GM21825 (cell line): ENCODE measurements at regions not wholly inside any gene's neighbourhood (a gene's known extent, or its start where the extent isn't known, plus 50 kb on each side); places are given as distances from the start of the nearest gene placed in this dataset.
"Not testable (repeated sequence)": the region's sequence is repeated elsewhere in the genome, so short reads cannot be mapped to it uniquely, and the experiment has no call there.

Experiments used
- ATAC-seq: cut with Tn5 transposase; IDR thresholded peaks from one replicate; pipeline ENCODE4 v1.9.1; 2021; ENCODE audit warnings: mild to moderate bottlenecking, moderate library complexity; ENCODE audit not compliant: unreplicated experiment

- no peak for ATAC-seq
These were observed 294.2 kb upstream of the GRIN3A start for GRCh38 chr9:102032614-102033013.

GRCh38 chr9:102000956-102001355 lies 262.5 kb upstream of the GRIN3A start:
- ATAC-seq = no peak

DNA sequence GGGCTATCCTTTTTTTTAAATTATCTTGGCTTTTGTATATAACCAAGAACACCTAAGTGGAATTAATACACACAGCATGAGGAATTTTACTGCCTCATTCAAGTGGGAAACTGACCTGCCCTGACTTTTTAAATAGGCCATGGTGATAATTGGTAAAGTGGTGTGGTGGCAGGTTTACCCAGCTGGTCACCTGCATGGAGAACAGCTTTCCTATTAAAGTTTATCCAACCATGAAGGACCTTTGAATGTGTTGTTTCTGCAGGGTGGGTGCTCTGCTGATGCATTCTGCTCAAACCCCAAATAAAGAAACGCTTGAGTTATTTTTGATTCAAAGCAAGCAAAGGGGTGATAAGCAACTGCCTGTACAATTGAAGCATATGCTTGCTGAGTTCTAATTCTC lies 261.0 kb upstream of the GRIN3A start:
- no peak for ATAC-seq

DNA sequence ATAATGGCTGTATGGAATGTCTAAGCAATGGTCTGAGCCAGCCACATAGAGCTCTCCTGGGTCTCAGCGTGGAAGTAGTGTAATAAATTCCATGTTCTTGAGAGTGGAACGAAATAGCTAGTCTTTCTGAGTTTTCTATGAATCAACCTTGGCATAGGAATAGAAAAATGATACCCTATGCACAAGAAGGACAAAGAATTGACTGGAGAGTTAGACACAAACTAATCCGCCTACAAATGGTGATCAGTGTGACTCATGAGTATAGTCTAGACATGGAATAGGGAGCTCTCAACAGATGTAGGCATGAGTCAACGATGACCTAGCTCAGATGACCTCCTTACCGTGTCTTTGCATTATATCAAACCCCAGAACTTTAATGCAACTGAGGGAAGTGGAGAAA lies 256.8 kb upstream of the GRIN3A start:
- ATAC-seq = no peak

DNA sequence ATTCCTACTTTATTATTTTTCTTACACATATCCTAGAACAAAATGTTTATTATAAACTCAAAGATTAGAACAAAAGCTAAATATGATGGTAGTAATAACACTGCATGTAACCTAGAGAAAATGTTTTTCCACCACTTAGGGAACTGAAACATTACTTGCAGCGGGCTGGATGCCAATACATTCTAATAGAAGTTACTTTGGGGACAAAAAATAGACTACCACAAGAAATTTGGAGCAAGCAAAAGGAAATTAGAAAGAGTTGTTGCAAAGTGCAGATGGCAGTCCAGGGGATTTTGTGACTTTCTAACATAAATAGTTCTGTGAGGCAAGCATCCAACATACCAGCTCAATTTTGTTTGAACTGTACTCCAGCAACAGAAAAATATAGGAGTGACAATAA lies 255.3 kb upstream of the GRIN3A start:
- ATAC-seq = no peak

GRCh38 chr9:101991926-101992325 lies 253.5 kb upstream of the GRIN3A start:
- ATAC-seq = no peak

GRCh38 chr9:101977614-101978210 lies 239.3 kb upstream of the GRIN3A start:
- peak; percentile 81 for ATAC-seq

GRCh38 chr9:101970609-101971008 lies 232.2 kb upstream of the GRIN3A start:
- ATAC-seq = no peak

GRCh38 chr9:101968392-101968791 lies 229.9 kb upstream of the GRIN3A start:
- no peak for ATAC-seq

GRCh38 chr9:101966691-101967090 lies 228.2 kb upstream of the GRIN3A start:
- ATAC-seq = no peak

DNA sequence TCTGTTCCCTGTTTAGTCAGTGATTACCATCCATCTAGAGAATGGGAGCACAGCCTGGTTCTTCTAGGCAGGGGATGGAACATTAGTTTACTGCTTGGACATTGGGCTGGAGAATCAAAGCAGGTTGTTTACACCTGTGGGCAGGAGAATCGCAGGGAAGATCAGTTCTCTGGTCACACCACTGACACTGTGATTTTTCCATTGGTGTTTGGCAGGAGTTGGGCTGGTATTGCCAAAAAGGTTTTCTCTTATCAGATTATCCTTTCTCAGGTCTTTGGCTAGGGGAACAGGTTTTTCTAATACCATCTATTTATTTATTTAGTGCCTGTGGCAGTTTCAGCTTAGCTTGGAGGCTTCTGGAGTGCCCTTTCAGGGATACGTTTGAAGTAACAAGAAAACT lies 219.3 kb upstream of the GRIN3A start:
- ATAC-seq = no peak

DNA sequence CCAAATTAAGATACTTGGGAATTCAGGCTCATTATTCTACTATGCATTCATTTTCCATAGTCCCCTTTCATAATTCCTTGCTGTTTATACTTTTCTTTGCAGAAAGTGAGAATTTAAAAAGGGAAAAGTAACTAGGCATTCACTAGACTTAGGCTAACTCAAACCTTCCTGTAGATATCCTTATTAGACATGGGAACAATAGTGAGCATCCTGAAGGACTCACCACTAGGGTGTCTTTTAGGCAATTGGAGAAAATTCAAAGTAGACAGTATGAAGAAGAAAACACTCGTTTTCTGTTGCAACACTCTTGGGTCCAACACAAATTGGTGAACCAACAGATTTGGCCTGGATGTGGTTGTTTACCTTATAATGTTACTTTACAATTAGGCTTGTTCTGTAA lies 213.2 kb upstream of the GRIN3A start:
- no peak for ATAC-seq

DNA sequence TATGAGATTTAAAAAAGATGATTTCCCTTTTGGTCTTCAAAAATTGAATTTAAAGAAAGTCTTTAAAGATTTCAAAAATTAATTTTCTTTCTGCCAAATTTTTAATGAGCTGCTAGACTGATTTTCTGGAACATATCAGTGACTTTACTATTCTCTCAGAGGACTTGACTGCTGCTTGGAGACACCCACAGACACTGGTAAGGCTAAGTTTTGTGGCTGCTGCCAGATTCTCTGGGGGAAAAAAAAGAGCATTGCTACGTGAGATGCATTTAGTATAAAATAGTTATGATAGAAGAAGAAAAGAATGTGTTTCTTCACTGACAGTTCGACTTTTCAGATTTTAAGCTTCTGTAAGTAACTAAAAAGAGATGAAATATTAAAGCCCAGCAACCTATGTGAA lies 193.3 kb upstream of the GRIN3A start:
- ATAC-seq = no peak

DNA sequence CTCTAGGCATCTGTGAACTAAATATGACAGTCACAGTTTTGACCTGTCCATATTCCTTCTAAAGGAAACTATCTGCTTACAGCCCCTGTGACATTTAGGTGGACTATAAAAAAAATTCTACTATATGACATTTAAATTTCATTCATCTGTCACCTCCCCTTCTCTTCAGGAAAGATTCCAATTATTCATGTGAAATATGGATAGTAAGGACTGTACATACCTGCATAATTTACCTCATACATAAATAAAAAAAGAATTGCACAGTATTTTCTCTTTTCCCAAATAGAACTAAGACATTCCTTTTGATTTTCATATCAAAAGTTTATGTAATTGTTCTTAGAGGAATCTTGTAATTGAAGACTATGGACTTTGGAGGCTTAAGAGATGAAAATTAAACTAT lies 192.3 kb upstream of the GRIN3A start:
- ATAC-seq = no peak

DNA sequence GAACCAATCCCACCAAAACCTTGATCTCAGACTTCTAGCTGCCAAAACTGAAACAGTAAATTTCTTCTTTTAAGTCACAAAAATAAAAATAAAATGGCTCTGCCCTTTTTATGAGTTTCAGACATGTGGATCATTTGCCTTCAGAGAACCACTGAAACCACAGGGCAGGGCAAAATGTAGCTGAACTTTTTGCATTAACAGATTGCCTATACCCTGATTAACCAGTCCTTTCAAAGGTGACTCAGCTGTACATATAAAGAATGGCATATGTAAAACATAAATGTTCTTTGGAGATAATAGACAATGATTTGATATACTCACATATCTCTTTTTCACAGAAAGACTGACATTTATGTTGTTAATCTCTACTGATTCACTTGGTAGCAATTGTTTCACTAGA lies 187.1 kb upstream of the GRIN3A start:
- ATAC-seq = no peak

- ATAC-seq = no peak
These were observed 185.0 kb upstream of the GRIN3A start for GRCh38 chr9:101923451-101923850.

- not testable (repeated sequence) for ATAC-seq
These were observed 178.5 kb upstream of the GRIN3A start for GRCh38 chr9:101916948-101917347.

- no peak for ATAC-seq
These were observed 177.0 kb upstream of the GRIN3A start for GRCh38 chr9:101915482-101915881.

- no peak for ATAC-seq
These were observed 174.3 kb upstream of the GRIN3A start for GRCh38 chr9:101912698-101913097.

- no peak for ATAC-seq
These were observed 169.0 kb upstream of the GRIN3A start for GRCh38 chr9:101907466-101907865.

- no peak for ATAC-seq
These were observed 166.4 kb upstream of the GRIN3A start for GRCh38 chr9:101904845-101905244.

GRCh38 chr9:101902051-101902450 lies 163.6 kb upstream of the GRIN3A start:
- no peak for ATAC-seq

GRCh38 chr9:101897196-101897595 lies 158.7 kb upstream of the GRIN3A start:
- no peak for ATAC-seq
